ENCODE measurements at regions not wholly inside any gene's neighbourhood (a gene's known extent, or its start where the extent isn't known, plus 50 kb on each side); places are given as distances from the start of the nearest gene placed in this dataset.

- ATAC-seq (no peak), DNase-seq (no peak)
- intact Hi-C loops (cut with DNase I; ENCODE audit: low total_unique reads) (no loop called here), in situ Hi-C loops (cut with MboI; ENCODE audit: low sequenced_read_pairs in 4 of 4) (no loop called here)
- no peaks in the 10 kb centered on the region for H3K4me1 ChIP-seq
- no peak overlapping the region for H3K4me3 ChIP-seq
- TF ChIP-seq, protein P1, sequence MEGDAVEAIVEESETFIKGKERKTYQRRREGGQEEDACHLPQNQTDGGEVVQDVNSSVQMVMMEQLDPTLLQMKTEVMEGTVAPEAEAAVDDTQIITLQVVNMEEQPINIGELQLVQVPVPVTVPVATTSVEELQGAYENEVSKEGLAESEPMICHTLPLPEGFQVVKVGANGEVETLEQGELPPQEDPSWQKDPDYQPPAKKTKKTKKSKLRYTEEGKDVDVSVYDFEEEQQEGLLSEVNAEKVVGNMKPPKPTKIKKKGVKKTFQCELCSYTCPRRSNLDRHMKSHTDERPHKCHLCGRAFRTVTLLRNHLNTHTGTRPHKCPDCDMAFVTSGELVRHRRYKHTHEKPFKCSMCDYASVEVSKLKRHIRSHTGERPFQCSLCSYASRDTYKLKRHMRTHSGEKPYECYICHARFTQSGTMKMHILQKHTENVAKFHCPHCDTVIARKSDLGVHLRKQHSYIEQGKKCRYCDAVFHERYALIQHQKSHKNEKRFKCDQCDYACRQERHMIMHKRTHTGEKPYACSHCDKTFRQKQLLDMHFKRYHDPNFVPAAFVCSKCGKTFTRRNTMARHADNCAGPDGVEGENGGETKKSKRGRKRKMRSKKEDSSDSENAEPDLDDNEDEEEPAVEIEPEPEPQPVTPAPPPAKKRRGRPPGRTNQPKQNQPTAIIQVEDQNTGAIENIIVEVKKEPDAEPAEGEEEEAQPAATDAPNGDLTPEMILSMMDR (IDR thresholded peaks at IDR 0.05 in 4 of 5, conservative IDR thresholded peaks at IDR 0.05 in 1 of 5): no peak
- H3K27me3 ChIP-seq: no peaks in the 10 kb centered on the region
- H3K9me3 ChIP-seq: no peaks in the 10 kb centered on the region
- no peaks in the 10 kb centered on the region for H3K36me3 ChIP-seq
- H3K27ac ChIP-seq: no peak overlapping the region
Measured at GRCh38 chr7:32289651-32290414, 200.3 kb downstream of the LSM5 start.

GRCh38 chr7:32285698-32286097 lies 204.5 kb downstream of the LSM5 start:
- intact Hi-C loops (cut with DNase I; ENCODE audit: low total_unique reads) (no loop called here), in situ Hi-C loops (cut with MboI; ENCODE audit: low sequenced_read_pairs in 4 of 4) (no loop called here)
- no peaks in the 10 kb centered on the region for H3K9me3 ChIP-seq
- H3K4me3 ChIP-seq: no peak overlapping the region
- DNase-seq: no peak
- H3K27me3 ChIP-seq: no peaks in the 10 kb centered on the region
- H3K27ac ChIP-seq: no peak overlapping the region
- no peaks in the 10 kb centered on the region for H3K36me3 ChIP-seq
- no peak for ATAC-seq
- no peaks in the 10 kb centered on the region for H3K4me1 ChIP-seq
- no peak for TF ChIP-seq POLR2A (IDR thresholded peaks at IDR 0.05)
- TF ChIP-seq, protein P1 (IDR thresholded peaks at IDR 0.05 in 4 of 5, conservative IDR thresholded peaks at IDR 0.05 in 1 of 5): no peak

DNA sequence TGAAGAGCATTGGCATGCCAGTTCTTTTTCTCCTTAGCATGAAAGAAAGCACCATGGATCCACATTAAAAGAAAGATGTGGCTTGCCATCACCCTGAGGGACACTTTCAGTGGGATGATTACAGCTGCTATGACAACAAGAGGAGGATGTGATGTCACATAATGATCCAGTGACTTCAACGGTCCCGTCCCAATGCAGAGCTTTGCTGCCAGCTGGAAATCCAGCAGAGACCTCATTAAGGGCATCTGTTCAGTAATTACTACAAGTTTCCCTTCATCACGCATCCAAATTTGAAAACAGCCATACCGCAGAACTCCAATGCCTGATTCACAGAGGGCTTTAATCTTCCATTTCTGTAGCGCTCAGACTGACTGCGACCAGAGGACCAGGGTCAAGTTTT lies 206.6 kb downstream of the LSM5 start:
- Histone ChIP-seq H3K4me1 (no peaks in the 10 kb centered on the region), H3K9me3 (no peaks in the 10 kb centered on the region), H3K27me3 (no peaks in the 10 kb centered on the region), H3K36me3 (no peaks in the 10 kb centered on the region), H3K4me3 (no peak overlapping the region), H3K27ac (no peak overlapping the region)
- in situ Hi-C loops (cut with MboI; ENCODE audit: low sequenced_read_pairs in 4 of 4) (no loop called here), intact Hi-C loops (cut with DNase I; ENCODE audit: low total_unique reads) (no loop called here)
- ATAC-seq (no peak), DNase-seq (no peak)
- TF ChIP-seq POLR2A (IDR thresholded peaks at IDR 0.05): no peak

DNA sequence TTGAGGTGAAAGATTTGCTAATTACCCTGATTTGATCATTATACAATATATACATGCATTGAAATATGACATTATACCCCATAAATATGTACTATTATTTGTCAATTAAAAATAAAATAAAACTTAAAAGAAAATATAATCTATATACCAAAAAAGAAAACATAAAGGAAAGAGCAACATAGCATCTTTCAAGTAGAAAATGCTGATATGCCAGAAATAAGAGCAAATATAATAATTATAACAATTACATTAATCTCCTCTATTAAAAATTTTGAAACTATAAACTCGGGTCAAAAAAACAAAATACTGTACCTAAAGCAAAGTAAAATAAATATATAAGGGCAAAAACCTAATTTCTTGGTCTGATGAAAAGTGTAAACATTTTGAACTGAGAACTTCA lies 209.3 kb upstream of the PDE1C start:
- Histone ChIP-seq H3K27me3 (no peaks in the 10 kb centered on the region), H3K4me1 (no peaks in the 10 kb centered on the region), H3K4me3 (no peak overlapping the region), H3K36me3 (no peaks in the 10 kb centered on the region), H3K27ac (no peak overlapping the region), H3K9me3 (no peaks in the 10 kb centered on the region)
- intact Hi-C loops (cut with DNase I; ENCODE audit: low total_unique reads): no loop called here
- in situ Hi-C loops (cut with MboI; ENCODE audit: low sequenced_read_pairs in 4 of 4): no loop called here
- ATAC-seq (no peak), DNase-seq (no peak)
- TF ChIP-seq POLR2A (IDR thresholded peaks at IDR 0.05): no peak
- TF ChIP-seq, protein P1 (IDR thresholded peaks at IDR 0.05 in 4 of 5, conservative IDR thresholded peaks at IDR 0.05 in 1 of 5): no peak

DNA sequence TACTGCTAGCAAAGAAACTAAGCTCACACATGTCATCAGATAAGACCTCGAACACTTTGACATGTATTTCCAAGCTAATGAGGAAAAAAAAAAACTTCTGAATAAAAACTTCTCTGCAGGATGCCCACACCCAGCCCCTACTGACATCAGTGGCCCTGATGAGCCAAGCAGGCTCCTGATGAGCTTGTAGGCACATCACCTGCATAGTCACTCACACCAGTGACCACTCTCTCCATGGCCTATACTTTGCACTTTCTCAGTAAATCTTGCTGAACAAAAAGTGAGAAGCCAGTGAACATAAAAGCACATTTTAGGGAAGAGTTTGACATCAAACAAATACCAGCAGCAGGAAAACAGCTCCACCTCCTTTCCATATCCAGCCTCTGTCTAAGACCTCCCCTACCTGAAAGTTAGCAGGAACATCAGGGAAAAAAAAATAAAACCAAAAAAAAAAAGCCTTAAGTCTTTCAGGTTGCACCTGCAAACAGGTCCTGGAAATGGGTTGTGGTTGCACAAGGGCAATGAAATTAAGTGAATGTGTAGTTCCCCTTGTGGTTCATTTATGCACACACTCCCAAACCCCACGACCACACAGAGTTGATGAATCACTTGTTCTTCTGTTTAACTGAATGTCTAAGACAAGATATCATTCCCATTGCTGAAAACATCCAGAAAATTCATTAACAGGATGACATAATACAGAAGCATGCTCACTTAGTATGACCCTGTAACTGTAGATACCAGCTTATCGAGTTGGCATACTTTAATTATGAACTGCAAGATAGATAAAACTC lies 205.2 kb upstream of the PDE1C start:
- no peak for DNase-seq
- H3K27ac ChIP-seq: no peak overlapping the region
- TF ChIP-seq POLR2A (IDR thresholded peaks at IDR 0.05): no peak
- TF ChIP-seq, protein P1 (IDR thresholded peaks at IDR 0.05 in 4 of 5, conservative IDR thresholded peaks at IDR 0.05 in 1 of 5): no peak
- H3K36me3 ChIP-seq: no peaks in the 10 kb centered on the region
- intact Hi-C loops (cut with DNase I; ENCODE audit: low total_unique reads): no loop called here
- ATAC-seq: no peak
- H3K4me3 ChIP-seq: no peak overlapping the region
- H3K4me1 ChIP-seq: no peaks in the 10 kb centered on the region
- H3K9me3 ChIP-seq: no peaks in the 10 kb centered on the region
- in situ Hi-C loops (cut with MboI; ENCODE audit: low sequenced_read_pairs in 4 of 4): no loop called here
- no peaks in the 10 kb centered on the region for H3K27me3 ChIP-seq

Measured in gastrocnemius medialis (tissue), 4 donors.